ENCODE measurements at regions not wholly inside any gene's neighbourhood (a gene's known extent, or its start where the extent isn't known, plus 50 kb on each side); places are given as distances from the start of the nearest gene placed in this dataset.

GRCh38 chr15:95860406-95860805 is 470.1 kb upstream of the NR2F2 start:
- DNase-seq: no peak

- DNase-seq: no peak
Measured at GRCh38 chr15:95864467-95864886, 466.0 kb upstream of the NR2F2 start.

- no peak for DNase-seq
Measured at GRCh38 chr15:95865330-95865739, 465.2 kb upstream of the NR2F2 start.

GRCh38 chr15:95866711-95867440 is 463.6 kb upstream of the NR2F2 start:
- DNase-seq: no peak

DNA sequence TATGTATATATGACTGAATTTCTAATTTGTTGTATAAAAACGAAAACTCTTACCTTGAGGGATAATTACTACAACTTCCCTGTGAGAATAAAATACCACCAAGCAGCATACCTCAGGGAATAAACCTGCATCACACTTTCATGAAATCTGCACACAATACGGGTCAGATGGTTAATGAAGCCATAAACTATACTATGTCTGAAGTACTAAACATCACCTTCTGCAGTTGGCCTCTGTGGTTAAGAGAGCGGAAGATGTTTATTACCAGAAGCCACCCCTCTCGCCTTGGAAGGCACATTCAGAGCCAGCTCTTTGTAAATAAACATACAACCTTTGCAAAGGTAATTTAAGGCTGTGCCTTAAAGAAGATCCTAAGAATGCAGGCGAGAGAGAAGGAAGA is 462.1 kb upstream of the NR2F2 start:
- no peak for DNase-seq

GRCh38 chr15:95868970-95869369 is 461.5 kb upstream of the NR2F2 start:
- no peak for DNase-seq

DNA sequence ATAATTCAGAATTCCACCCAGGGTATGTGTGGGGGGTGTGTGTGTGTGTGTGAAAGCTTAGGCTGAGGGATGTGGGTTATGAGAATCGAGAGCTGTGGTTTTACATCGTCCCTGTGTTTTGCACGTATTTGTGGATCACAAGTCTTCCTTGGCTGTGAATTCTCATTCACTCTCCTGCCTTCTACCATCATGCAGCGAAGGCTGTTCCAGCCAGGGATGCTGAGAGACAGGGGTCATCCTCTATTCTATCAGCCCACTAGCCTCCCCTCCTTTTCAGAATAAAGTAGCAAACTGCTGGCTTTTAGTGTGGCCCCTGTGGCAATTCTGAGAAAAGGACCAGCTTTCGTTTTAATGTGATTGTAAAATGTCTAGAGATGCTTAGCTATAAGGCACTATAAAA is 460.6 kb upstream of the NR2F2 start:
- no peak for DNase-seq

DNA sequence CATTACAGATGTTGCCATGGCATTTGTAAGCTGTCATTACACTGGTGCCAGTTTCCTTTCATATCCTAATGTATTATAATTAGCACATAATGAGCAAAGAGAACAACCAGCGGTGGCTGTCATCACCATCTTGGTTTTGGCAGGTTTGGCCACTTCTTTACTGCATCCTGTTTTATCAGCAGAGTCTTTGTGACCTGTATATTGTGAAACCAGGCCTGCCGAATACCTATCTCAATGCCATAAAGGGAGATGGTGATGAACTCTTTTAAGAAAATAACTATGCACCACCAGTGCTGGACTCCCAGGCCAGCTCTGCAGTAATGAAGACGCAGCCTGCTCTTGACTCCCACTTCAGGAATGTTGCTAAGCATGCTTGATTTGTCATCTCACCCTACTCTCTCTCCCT is 458.1 kb upstream of the NR2F2 start:
- DNase-seq: no peak

DNA sequence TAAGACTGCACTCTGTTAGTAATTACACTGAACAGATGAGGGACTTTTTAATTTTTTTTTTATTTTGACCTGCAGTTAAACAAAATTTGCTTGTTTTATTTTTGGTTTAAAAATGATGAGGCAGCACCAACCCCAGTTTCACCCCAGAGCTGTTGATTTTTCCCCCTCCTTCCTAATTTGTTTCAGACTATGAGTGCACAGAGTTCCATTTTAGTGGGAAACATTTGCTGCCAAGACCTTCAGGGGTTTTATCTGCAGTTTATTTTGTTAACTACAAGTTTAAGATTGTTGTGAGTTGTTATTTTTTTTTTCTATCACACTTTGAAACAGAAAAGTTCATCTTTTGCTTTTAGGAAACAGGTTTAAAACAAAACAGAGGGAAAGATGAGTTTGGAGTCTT is 455.9 kb upstream of the NR2F2 start:
- no peak for DNase-seq

- DNase-seq: no peak
Measured at GRCh38 chr15:95875121-95875643, 455.3 kb upstream of the NR2F2 start.

DNA sequence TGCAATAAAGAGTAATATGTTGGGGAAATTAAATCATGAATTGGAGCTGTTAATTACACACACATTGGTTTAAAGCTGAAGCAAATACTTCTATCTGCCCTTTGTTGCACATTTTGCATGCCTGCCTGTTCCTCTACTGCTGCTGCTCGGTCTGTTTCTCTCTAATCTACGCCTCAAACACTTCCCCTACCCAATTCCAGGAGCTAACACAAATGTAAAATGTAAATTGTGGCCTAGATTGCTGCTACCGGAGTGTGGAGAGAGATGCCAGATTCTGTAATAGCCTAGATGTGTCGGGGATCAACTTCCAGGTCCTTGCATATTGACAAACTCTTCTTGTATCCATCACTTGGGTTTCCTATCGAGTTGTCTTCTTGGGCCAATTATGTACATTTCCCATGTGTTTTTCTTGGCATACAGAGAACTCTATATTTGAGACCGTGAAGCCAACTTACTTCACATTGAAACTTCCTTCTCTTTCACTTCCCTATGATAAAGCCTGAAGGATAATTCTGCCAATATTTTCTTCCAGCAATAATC is 450.4 kb upstream of the NR2F2 start:
- DNase-seq: no peak

- no peak for DNase-seq
Measured at GRCh38 chr15:95880630-95881029, 449.9 kb upstream of the NR2F2 start.

DNA sequence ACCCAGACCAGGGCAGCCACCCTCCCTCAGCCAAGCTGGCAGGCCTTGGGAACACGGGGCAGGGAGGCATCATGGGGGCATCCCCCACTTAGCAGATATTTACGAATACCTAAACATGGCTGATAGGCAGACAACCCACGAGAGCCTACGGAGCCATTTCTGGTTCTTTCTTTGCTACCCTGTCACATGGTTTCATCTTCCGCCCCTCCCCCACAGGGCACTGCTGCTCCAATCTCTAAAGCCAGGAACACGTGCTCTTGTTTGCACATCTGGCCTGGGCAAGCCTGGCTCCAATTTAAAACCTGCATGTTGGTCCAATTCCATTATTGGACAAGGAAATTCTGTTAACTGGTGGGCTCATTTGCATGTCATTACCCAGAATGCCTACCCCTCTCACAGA is 447.4 kb upstream of the NR2F2 start:
- DNase-seq: no peak

- DNase-seq: no peak
Measured at GRCh38 chr15:95884276-95884675, 446.2 kb upstream of the NR2F2 start.

GRCh38 chr15:95887666-95888390 is 442.7 kb upstream of the NR2F2 start:
- DNase-seq: no peak

DNA sequence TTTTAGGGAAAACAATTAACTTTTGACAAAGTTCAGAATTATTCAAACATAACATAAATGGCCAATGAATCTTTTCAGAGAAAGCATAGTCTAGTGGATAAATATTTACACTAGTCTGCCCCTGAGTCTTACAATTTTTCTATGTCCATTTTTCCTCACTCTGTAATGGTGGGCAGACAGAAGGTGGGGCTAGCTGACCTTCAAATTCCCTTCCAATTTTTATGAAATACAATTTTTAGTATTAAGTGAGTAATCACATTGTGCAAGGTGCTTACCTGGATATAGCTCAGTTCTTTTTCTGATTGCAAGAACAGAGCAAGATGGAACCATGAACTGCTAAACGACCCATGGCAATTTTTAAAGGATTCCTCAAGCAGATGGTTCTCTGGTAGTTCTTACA is 441.7 kb upstream of the NR2F2 start:
- DNase-seq: no peak

GRCh38 chr15:95894407-95894956 is 436.0 kb upstream of the NR2F2 start:
- DNase-seq: no peak

DNA sequence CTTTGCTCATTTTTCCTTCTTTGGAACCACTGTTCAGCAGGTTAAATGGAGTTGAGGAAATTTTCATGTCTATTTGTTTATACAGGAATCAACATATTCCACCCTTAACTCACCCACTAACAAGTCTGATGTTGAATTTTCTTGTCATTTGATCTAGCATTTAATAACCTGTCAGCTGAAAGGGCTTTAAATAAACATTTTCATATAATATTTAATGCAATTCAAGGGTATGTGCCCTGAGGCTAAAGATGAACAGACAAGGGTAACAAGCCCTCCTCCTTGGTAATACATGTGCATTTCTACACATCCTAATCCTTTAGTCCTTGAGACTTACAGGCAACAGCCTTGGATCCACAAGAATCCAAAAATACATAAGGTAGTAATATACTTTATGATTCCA is 435.0 kb upstream of the NR2F2 start:
- DNase-seq: no peak

DNA sequence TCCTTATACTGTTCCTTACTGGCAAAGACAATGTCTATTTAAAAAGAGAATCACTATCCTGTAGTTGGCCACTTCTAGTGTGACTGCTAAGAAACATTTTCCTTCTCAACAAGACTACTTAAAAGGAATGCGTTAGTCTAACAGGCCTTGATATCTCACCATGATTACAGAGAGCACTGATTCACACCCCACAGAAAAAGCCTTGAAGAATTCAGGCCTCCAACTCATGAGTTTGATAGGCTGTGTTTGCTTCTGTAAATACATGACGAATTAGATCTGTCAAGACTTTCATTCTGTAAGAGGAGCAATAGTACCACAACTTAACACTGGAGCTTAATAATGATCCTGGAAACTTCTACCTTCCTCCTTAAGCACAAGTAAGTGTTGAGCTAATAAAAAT is 432.8 kb upstream of the NR2F2 start:
- no peak for DNase-seq

DNA sequence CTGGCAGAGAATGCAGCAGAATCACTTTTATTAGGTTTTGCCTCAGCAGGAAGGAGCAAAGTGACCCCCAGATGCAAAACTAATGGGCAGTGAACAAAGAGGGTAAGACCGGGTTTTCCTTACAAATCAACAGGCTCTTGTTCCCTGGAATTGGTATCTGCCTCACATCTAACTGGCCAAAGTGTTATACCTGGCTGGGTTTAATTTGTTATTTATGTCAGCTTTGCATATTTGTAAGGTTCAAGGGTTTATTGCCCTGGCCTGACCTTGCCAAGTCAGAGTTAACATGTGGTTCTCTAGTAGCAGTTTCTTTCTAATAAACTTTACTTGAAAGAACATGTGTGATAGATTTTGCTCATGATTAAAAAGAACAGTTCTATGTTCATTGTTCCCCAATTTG is 431.7 kb upstream of the NR2F2 start:
- no peak for DNase-seq

- no peak for DNase-seq
Measured at GRCh38 chr15:95901271-95901670, 429.2 kb upstream of the NR2F2 start.

GRCh38 chr15:95902606-95903005 is 427.9 kb upstream of the NR2F2 start:
- DNase-seq: no peak

GRCh38 chr15:95903352-95903751 is 427.1 kb upstream of the NR2F2 start:
- no peak for DNase-seq
